ENCODE measurements at regions not wholly inside any gene's neighbourhood (a gene's known extent, or its start where the extent isn't known, plus 50 kb on each side); places are given as distances from the start of the nearest gene placed in this dataset.
A peak's percentile ranks its signal among the peaks of the same experiment; 100 is the strongest.

GRCh38 chr2:10221976-10222870, 80.5 kb upstream of the HPCAL1 start (continued):
- TF ChIP-seq JUND (IDR thresholded peaks at IDR 0.05; ENCODE audit: borderline replicate concordance, low read depth, low read length) (no peak), JUND (tag; IDR thresholded peaks at IDR 0.05; ENCODE audit: borderline replicate concordance, low read depth, low read length) (no peak), ZNF589 (CRISPR knock-in tag; IDR thresholded peaks at IDR 0.05; ENCODE audit: low read depth) (peak; percentile 75; the same call in 1 of the 2 replicates), TRIM24 (IDR thresholded peaks at IDR 0.05) (no peak), GTF2A2 (tag; IDR thresholded peaks at IDR 0.05) (peak; percentile 86), ZNF584 (CRISPR knock-in tag; IDR thresholded peaks at IDR 0.05; ENCODE audit: low read depth) (peak; percentile 93), ZNF592 (IDR thresholded peaks at IDR 0.05) (peak; percentile 97), PTTG1 (tag; IDR thresholded peaks at IDR 0.05; ENCODE audit: low read depth) (peak; percentile 90), ID3 (CRISPR knock-in tag; IDR thresholded peaks at IDR 0.05) (no peak), ID3 (tag; IDR thresholded peaks at IDR 0.05) (peak; percentile 96), PREB (CRISPR knock-in tag; IDR thresholded peaks at IDR 0.05) (no peak), NFXL1 (CRISPR knock-in tag; IDR thresholded peaks at IDR 0.05) (0 out of 2 replicates have a peak, but pooled peaks have one; percentile 71), GTF3C2 (IDR thresholded peaks at IDR 0.05; ENCODE audit: borderline replicate concordance, extremely low read depth, insufficient read length) (no peak), CBX3 (IDR thresholded peaks at IDR 0.05; ENCODE audit: borderline replicate concordance in 1 of 2, low read length in 2 of 2) (no peak), ZNF354B (CRISPR knock-in tag; IDR thresholded peaks at IDR 0.05) (peak; percentile 40; the same call in 1 of the 2 replicates)

All from K562 (cell line).